ENCODE measurements at regions not wholly inside any gene's neighbourhood (a gene's known extent, or its start where the extent isn't known, plus 50 kb on each side); places are given as distances from the start of the nearest gene placed in this dataset.

DNA sequence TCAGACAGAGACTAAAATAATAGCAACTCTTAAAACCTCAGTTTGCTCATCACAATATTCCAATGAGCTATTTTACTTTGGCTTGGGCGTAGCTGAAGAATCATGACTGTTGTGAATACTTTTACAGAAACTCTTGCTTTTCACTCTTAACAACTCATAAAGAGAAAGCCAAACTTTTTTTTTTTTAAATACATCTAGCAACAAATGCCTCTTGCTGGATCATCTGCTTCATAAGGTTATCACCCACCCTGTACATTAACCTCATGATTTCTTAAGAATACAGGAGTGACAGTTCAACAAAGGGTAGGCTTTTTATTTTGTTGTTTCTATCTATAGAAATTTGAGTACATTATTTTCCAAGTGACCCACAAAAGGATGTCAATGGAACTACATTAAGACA, 307.4 kb upstream of the DDHD1 start:
- TF ChIP-seq, protein P1, sequence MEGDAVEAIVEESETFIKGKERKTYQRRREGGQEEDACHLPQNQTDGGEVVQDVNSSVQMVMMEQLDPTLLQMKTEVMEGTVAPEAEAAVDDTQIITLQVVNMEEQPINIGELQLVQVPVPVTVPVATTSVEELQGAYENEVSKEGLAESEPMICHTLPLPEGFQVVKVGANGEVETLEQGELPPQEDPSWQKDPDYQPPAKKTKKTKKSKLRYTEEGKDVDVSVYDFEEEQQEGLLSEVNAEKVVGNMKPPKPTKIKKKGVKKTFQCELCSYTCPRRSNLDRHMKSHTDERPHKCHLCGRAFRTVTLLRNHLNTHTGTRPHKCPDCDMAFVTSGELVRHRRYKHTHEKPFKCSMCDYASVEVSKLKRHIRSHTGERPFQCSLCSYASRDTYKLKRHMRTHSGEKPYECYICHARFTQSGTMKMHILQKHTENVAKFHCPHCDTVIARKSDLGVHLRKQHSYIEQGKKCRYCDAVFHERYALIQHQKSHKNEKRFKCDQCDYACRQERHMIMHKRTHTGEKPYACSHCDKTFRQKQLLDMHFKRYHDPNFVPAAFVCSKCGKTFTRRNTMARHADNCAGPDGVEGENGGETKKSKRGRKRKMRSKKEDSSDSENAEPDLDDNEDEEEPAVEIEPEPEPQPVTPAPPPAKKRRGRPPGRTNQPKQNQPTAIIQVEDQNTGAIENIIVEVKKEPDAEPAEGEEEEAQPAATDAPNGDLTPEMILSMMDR (IDR thresholded peaks at IDR 0.05; ENCODE audit: insufficient read depth, low read depth, low read length): no peak
- Histone ChIP-seq H3K36me3 (ENCODE audit: control insufficient read depth, insufficient read depth, low read length) (no peaks in the 10 kb centered on the region), H3K4me3 (ENCODE audit: low read depth, low read length) (no peak overlapping the region), H3K27me3 (ENCODE audit: control insufficient read depth, insufficient read depth, low read length) (no peaks in the 10 kb centered on the region)
- POLR2A ChIA-PET: no interaction called here
- CTCF ChIA-PET: no interaction called here
- no peak for DNase-seq (ENCODE audit: low read depth)

DNA sequence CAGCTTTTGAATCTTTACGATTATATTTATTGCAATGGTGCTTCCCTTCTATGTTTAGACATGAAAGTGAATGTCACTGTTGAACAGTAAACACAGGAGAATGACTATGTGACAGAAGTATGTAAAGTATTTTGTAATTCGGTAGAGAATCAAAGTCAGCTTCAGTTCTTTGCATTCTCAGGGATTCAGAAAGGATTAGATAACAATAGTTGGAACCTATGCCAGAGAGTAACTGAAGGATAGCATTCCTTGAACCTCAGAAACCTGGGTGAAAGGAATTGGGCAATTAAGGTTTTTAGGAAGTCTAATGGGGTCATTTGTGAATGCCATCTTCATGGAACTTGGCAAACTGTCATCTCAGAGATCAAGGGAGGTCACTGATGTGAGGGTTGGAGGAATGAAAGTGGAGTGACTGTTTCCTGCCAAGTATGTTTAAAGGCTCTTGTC, 305.3 kb upstream of the DDHD1 start:
- Histone ChIP-seq H3K27me3 (ENCODE audit: control insufficient read depth, insufficient read depth, low read length) (no peaks in the 10 kb centered on the region), H3K4me3 (ENCODE audit: low read depth, low read length) (no peak overlapping the region), H3K36me3 (ENCODE audit: control insufficient read depth, insufficient read depth, low read length) (no peaks in the 10 kb centered on the region)
- TF ChIP-seq, protein P1 (IDR thresholded peaks at IDR 0.05; ENCODE audit: insufficient read depth, low read depth, low read length): no peak
- peak; percentile 31 for DNase-seq (ENCODE audit: low read depth)
- ChIA-PET POLR2A (interaction anchor here (0.7 kb wide), 1 partner anchor 10 kb away, joined by 5 read pairs; no protein-coding TSS in a partner anchor), CTCF (interaction anchor here (1.5 to 2.1 kb wide), 2 partner anchors 9 to 80 kb away, joined by 4 read pairs; no protein-coding TSS in a partner anchor)

DNA sequence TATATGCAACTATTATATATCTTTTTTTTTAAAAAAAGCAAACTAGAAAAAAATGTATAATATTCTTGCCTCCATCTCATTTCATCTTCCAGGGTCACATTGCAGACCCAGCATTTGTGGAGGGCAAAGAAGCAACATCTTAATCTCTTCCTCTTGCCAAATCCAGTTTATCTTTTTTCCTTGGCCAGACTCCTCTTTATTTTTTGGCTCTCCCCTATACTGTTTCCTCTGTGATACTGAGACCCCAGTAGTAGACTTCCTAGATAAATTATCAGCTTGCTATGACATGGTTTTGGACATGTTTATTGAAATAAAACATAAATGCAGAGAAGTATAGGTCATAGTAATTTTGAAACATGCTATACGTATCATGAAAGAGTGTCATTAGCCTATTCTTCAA, 303.8 kb upstream of the DDHD1 start:
- no peaks in the 10 kb centered on the region for H3K27me3 ChIP-seq (ENCODE audit: control insufficient read depth, insufficient read depth, low read length)
- ChIA-PET CTCF (interaction anchor here (2.1 kb wide), 1 partner anchor 7 kb away, joined by 4 read pairs; no protein-coding TSS in a partner anchor), POLR2A (no interaction called here)
- TF ChIP-seq, protein P1 (IDR thresholded peaks at IDR 0.05; ENCODE audit: insufficient read depth, low read depth, low read length): no peak
- H3K36me3 ChIP-seq (ENCODE audit: control insufficient read depth, insufficient read depth, low read length): no peaks in the 10 kb centered on the region
- no peak overlapping the region for H3K4me3 ChIP-seq (ENCODE audit: low read depth, low read length)
- no peak for DNase-seq (ENCODE audit: low read depth)

DNA sequence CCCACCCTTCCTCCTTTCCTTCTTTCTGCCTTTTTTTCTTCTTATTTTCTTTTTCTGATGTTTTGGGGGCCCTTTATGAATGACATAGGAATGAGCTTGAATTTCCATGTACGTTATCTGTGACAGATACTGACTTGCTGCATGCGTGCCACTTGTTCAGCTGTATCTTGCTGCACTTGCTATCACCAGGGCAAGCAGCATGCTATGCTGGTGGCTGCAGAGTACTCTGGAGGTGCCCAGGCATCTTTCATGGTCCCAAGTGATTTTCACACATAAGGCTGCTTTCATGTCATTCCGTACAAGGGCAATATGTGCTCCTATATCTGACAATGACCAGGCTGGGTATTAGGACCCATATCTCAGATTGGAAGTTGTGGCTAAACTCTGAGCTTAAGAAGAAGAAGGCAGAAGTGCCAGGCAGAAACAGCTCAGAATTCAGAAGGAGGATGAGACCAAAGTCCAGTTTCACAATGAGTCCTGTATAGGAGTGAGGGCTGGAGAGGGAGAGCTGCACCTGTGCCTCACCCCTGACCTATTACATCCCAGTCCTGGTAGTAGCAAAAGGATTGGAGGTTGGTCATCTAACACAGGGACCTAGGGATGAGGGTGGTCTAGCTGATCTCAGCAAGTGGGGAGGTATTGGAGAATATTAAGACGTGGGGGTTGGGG, 299.0 kb upstream of the DDHD1 start:
- ChIA-PET POLR2A (no interaction called here), CTCF (interaction anchor here (0.6 to 1.3 kb wide), 2 partner anchors 19 to 21 kb away, joined by 3 to 4 read pairs; no protein-coding TSS in a partner anchor)
- DNase-seq (ENCODE audit: low read depth): no peak
- Histone ChIP-seq H3K4me3 (ENCODE audit: low read depth, low read length) (no peak overlapping the region), H3K36me3 (ENCODE audit: control insufficient read depth, insufficient read depth, low read length) (no peaks in the 10 kb centered on the region), H3K27me3 (ENCODE audit: control insufficient read depth, insufficient read depth, low read length) (no peaks in the 10 kb centered on the region)
- TF ChIP-seq, protein P1 (IDR thresholded peaks at IDR 0.05; ENCODE audit: insufficient read depth, low read depth, low read length): no peak

DNA sequence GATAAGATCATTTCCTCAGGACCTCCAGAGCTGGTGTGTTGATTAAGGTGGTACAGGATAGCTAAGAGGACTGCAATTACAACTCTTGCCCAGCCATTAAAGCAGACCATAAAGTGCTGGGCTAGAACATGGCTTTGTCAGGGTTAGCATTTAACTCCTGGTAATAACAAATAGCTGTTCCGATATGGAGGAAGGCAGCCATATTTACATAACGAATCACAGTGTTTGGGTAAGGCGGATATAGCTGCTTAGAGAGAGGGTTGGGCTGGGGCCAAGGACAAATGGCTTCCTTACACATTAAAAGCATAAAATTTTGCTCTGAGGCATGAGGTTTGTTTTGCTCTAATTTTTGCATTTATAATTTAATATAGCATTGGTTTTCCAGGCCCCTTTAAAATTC, 297.7 kb upstream of the DDHD1 start:
- ChIA-PET CTCF (interaction anchor here (0.6 kb wide), 1 partner anchor 33 kb away, joined by 3 read pairs; no protein-coding TSS in a partner anchor), POLR2A (no interaction called here)
- Histone ChIP-seq H3K4me3 (ENCODE audit: low read depth, low read length) (no peak overlapping the region), H3K27me3 (ENCODE audit: control insufficient read depth, insufficient read depth, low read length) (no peaks in the 10 kb centered on the region), H3K36me3 (ENCODE audit: control insufficient read depth, insufficient read depth, low read length) (no peaks in the 10 kb centered on the region)
- TF ChIP-seq, protein P1 (IDR thresholded peaks at IDR 0.05; ENCODE audit: insufficient read depth, low read depth, low read length): no peak
- DNase-seq (ENCODE audit: low read depth): no peak

Measured in BJ (cell line).